ENCODE measurements at regions not wholly inside any gene's neighbourhood (a gene's known extent, or its start where the extent isn't known, plus 50 kb on each side); places are given as distances from the start of the nearest gene placed in this dataset.
"Not testable (repeated sequence)": the region's sequence is repeated elsewhere in the genome, so short reads cannot be mapped to it uniquely, and the experiment has no call there.

DNA sequence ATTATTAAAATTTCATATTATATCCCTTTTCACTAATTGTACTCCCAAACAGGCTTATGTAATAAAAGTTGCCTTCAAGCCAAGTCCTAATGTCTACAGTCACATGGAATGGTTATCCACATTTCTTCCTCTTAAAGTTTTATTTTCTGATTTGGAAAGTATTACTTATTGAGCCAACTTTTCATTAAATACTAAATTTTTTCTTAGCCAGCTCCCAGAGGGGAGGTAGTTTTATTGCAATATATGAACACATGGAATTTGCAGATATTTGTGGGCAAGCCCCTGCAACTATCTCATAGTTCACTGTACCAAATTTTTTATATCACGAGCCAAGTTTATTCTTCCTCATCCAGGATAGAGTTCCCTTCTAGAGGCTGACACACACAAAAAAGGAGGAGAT, 332.8 kb upstream of the PTGER4 start:
- no peak for DNase-seq

DNA sequence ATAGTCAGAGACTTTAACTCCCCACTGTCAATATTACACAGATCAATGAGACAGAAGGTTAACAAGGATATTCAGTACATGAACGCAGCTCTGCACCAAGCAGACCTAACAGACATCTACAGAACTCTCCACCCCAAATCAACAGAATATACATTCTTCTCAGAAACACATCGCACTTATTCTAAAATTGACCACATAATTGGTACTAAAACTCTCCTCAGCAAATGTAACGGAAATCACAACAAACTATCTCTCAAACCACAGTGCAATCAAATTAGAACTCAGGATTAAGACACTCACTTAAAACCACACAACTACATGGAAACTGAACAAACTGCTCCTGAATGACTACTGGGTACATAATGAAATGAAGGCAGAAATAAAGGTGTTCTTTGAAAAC, 341.3 kb upstream of the PTGER4 start:
- not testable (repeated sequence) for DNase-seq

DNA sequence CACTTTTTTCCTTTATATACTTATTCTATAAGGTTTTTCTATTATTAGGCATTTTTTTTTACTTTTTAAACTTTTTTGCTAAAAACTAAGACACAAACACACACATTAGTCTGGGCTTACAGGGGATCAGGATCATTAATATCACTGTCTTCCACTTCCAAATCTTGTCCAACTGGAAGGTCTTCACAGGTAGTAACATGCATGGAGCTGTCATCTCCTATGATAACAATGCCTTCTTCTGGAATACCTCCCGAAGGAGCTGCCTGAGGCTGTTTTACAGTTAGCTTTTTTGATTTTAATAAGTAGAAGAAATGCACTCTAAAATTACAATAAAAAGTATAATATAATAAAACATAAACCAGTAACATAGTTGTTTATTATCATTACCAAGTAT, 345.5 kb upstream of the PTGER4 start:
- no peak for DNase-seq

DNA sequence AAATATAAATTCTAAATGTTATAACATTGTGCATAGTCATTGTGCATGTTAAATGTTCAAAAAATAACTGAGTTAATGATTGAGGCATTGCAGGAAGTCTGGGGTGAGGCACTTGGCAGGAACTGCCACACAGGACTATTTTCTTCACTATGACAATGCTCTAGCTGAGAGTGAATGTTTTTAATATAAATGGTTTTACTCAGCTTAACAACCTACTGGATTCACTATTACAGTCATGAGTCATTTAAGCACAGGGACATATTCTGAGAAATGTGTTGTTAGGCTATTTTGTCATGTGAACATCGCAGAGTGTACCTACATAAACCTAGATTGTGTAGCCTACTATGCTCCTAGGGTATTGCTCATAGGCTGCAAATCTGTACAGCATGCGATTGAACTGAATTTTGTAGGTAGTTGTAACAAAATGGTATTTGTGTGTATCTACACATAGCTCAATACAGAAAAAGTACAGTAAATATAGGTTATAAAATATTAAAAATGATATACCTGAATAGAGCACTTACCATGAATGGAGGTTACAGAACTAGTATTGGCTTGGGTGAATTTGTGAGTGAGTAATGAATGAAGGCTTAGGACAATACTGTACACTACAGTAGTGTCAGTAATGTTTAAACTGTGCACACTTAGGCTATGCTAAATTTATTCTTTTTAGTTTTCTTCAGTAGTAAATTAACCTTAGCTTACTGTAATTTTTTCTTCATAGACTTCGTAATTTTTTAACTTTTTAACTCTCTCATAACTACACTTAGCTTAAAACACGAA, 346.1 kb upstream of the PTGER4 start:
- DNase-seq, result no peak

DNA sequence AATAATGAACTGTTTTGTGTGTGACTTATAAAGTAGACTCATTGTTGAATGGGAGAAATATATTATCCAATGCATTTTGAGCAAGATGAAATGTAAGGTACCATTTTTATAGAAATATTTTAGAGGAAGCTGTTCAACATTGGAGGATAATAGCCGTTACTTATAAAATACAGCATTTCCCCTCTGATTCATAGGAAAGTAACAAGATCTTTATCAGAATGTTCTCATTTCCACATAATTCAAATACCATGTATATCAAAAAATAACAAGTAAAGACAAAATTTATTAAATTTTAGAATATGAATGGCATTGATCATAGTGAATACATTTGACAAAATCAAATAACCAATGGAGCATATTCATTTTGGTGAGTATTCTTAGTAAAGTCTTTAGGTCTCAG, 346.7 kb upstream of the PTGER4 start:
- DNase-seq, result no peak

DNA sequence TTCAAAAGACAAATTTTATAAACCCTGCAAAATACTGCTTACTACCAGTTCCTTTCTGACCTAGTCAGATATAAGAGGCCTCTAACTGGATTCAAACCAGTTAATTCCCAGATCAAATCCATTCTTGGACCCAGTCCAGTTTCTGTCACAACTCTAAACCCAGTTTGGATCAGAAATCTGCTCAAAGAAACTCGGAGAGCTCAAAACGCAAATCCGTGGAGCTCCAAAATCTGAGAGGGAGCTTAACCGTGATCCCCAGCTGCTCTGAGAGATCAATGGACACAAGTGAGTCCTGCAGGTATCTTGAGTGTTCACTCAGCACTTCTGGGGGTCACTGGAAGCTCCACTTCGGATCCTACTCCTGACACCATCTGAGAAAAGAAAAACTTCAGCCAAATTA, 348.1 kb upstream of the PTGER4 start:
- DNase-seq, result no peak

DNA sequence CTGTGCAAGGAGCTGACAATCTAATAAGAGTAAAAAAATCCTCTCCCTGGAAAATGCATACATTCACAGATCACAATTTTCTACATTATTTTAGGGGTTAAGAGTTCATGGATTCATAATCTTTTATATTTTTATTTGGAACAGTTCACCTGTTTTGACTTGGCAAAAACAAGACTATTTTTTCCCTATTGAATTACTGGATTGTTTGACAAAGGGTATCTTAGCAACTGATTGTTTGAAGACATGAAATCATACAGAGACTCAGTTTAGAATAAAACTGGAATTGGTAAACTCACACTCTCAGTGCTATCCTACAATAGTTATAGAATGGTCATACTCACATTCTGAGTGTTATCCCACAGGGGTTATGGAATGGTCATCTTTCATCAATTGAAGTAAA, 358.2 kb upstream of the PTGER4 start:
- no peak for DNase-seq

DNA sequence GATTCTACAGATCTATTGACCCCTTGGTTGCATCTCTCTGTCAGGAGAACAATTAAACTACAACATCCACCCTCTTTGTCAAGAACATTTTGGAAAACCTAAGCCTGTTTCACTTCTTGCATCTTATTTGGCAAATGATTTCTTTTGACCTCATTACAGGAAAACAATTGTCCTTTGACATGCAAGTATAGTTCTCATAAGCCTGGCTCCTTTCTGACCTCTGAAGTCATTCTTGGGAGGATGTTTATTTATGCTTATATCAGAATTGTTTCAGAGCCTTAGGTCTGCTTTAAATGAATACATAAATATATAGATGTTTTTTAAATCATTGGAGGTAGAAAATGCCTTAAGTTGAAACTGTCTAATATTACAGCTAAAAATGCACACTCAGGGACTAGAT, 361.3 kb upstream of the PTGER4 start:
- no peak for DNase-seq

DNA sequence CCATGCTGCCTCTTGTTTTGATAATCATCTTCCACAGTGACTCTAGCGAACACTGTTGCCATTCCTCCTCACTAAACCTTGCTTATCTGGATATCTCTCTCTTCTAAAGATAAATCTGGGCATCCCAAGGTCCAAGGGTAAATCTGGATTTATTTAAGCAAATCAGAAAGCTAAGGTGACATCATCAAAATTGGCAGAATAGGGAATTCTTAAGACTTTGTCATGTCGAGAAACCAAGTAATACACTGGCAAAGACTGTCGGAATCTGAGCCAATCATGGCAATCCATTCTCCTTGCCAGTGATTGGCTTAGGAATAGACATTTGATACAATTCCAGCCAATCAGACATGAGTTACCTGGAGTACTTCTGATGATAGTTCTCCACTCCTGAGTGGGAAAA, 362.7 kb upstream of the PTGER4 start:
- no peak for DNase-seq

DNA sequence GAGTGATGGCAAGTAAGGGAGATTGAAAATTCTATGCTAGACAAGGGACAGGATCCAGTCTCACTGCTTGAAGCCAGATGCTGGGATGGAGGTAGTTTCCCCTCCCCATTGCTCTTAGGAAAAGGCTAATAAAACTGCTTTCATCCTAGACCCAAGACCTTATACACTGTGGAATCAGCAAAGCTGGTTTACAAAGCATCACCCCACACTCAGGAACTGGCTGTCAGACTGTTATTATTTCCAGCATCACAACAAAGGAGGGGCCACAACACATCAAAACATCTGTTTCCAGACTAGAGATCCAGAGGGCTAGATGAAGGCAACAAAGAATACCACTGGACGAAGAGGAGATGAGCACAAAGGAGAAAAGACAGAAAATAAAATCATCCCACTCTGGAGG, 364.6 kb upstream of the PTGER4 start:
- DNase-seq, result no peak

DNA sequence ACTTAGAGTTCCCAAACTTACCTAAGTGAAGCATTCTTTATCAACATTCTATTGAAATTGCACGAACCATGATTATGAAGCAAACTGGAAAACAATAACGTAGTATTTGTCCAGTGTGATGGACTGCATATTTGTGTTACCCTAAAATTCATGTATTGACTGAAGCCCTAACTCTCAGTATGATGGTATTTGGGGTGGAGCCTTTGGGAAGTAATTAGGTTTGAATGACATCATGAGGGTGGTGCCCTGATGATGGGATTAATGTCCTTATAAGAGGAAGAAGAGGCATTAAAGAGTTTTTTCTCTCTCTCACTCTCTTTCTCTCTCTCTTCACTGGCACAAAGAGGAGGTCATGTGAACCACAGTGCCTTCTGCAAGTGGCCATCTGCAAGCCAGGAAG, 365.4 kb upstream of the PTGER4 start:
- no peak for DNase-seq

DNA sequence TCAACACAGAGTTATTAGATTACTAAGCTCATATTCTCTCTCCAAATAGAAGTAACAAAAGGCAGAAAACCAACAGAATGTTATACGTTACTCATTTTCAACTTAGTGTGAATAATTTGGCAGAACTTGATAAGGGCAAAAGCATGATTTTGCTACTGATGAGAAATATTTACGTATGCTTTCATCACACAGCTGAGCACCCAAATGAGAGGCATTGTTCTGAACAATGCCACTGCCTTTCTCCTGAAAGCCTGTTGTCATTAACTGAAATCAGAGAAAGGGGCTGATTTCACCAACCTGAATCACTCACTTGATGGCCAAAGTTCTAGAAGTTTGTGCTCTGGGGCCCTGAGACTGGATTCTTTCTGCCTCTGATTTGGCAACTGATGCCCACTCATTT, 367.5 kb upstream of the PTGER4 start:
- no peak for DNase-seq

DNA sequence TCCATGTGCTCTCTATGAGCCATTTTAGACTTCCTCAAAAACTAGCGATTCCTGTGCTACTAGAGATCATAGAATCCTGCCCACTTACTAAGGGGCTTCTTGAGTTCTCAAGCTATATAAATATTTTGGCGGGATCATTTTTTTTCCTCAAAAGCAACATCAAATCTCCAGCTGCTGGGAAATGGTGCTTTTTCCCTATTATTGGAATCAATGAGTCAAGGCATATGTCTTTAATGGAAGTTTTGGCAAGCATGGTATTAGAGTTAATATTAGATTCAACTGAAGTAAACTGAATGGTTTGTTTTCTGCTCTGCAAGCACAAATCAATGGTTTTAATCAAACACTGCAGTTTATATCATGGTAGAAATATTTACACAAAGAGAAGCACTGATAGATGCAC, 369.9 kb upstream of the PTGER4 start:
- no peak for DNase-seq

DNA sequence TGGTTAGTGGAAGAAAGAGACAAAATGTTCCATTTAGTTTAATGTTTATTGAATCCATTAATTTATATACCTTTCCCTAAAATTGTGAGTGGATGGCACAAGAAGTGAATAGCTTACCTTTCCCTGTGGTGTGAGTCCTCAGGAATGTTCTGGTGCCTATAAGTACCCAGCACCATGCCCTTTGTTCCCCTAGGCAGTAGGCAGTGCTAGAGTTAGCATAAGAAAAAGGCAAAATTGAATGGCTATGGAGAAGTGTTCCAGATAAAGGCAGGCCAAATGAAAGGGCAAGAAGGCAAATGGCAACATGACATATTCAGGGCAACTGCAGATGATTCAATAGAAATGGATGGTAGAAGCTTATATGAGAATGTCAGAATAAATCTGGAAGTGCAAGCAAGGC, 370.8 kb upstream of the PTGER4 start:
- DNase-seq, result no peak

DNA sequence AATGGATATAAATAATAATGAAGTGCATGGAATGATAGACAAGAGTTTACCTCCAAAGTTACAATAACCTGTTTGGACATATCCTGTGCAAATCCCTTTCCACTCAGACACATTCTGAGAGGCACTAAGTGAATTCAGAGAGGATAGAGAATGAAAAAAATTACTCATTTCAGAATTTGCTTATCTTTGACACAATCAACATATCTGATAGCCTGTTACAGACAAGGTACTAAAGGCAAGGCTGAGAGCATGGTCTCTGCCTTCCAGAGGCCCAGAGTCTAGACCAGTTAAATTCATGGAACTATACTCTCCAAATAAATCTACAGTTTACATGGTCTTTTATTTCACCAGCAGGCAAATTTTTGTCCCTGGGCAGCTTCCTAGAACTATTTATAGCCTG, 371.8 kb upstream of the PTGER4 start:
- DNase-seq, result no peak

DNA sequence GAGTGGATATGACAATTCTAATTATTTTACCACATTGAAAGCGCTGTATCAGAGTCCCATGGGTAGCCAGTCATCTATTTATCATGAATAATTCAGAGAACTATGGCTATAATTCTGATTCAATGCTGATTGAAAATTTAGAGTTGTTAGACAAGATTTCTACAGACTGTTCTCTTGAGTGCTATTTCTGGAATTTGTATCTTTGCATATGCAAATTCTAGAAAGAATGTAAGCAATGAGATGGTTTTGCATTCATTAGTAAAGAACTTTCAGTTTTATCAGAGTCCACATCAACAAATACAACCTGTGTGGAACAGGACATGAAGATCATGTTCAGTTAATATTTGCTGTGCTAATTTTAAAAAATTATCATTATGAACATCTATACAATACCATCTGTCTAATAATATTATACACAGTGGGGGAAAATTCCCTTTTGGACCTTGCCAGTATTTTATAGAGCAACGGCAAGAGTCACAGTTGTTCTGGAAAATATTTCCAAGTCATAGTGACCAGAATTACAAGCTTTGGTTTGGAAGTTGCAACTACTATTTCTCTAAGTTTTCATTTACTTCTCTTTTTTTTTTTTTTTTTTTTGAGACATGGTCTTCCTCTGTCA, 372.7 kb upstream of the PTGER4 start:
- no peak for DNase-seq

DNA sequence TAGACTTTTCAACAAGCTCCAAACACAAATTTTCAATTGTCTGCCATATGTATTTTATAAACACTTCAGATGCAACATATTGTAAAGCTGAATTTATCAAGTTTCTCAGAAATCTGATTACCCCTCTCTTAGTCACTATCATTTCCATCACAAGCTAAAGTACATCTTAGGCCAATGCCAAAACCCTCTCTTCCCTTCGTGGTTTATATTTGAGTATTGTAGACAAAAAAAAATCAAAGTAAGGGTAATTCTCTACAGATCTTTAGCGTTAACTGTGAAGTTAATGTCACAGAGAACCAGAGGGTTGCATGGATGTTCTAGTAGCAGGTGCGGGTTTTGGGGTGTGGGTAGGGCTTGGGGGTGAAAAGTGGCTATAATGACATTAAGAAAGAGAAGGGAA, 387.7 kb upstream of the PTGER4 start:
- DNase-seq, result no peak

DNA sequence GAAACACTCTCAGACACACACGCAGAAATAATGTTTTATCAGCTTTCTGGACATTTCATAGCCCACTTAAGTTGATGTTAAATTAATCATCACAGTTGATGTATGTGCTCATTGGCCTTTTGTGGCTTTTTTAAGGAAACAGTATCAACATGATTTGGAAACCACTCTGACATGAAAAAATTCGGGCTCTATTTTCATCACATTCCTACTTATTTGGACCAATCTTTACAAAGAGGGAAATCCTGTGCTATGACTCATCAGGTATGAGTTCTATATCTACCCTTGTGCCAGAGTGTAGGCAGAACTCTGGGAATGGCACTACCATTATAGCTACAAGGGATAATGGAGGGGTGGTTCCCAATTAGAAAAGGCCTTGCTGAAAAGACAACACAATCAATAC, 388.4 kb upstream of the PTGER4 start:
- no peak for DNase-seq

DNA sequence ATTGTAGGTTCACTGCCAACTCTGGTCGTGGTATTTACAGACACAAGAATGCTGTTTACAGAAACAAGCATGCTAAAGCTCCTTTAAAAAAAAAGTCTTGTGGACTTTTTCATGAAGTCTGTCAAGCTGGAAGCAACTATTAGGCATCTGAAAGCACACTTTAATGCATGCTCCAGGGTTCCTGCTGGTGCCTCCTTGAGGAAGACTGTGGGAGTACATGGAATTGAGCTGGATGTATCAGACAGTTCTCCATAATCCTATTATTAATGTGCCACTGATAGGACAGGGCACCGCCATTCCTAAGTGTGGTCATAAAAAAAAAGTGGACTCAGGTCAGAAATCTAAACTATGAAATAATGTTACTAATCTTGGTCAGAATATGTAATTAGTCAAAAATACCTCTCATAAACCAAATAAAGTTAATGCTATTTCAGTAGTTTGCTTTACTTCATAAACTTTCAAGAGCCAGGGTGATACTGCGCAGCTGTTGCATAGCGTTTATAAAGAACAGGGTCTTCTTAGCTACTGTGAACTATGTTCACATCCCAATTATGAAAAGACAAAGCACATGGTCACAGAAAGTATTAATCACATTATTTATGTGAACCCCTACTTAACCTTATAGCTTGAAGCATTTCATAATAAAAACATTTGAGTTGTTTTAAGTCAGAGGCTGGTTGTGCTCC, 390.8 kb upstream of the PTGER4 start:
- DNase-seq, result no peak

DNA sequence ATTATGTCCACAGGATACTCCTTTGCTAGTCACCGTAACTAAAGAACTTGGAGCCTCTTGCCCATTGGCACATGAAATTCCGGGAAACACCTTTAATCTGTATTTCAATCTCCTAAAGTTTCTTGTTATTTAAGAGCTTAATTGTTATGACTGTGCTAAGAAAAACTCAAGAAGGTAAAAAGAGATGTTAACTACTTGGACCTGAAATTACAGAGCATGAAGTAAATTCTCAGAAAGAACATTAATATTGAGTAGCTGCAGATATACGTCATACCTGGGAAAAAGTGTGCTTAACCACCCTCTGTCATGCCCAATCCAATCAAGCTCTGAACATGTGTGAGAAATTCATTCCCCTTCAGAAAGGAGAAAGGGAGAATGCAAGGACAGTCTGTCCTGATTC, 394.9 kb upstream of the PTGER4 start:
- no peak for DNase-seq

DNA sequence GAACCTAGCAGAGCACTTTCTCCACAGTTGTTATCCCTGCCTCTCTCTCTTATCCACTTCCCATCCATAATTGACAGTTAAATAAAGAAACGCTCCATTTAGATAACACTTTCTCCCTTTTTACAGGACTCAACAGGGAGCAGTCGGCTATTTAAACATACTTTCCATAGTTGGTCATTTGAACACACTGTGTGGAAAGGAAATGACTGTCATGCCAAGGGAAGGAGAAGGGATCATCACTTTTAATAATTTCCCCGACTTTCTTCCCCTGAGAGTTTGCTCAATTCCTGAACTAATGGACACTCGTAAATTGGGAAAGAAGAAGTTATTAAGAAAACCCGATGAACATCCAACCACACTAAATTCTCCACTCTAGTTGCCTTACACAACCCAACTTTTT, 400.8 kb upstream of the PTGER4 start:
- no peak for DNase-seq

DNA sequence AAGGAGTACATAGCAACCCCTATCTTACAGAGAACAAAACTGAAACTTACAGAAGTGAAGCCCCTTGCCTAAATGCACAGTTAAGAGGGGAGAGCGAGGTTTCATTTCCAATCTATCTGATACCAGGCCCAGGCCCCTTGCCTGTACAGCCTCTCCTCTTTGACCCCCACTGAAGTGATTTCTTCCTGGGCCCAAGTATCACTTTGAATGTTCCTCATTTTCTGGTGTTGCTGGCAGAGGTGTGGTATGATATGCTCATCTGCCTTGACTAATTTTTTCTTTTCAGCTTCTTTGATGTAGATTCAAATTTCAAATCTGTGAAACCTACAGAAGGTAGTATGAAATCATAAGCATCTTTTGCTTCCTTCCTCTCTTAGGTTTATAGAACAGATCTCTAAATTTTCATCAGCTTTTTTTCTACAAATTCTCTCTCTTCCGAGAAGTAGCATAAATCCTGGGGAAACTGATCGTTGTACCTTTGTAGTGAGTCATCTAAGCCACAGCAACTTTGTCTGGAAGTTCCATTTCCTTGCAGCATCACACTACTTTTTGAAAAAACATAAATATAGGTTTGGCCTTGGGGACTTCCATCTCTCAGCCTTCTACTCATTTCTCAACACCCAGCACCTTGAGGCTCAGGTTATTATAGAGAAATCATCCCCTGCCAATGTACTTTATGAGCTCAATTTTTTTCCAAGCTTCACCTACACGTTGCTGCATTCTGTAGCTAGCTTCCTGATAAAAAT, 402.4 kb upstream of the PTGER4 start:
- DNase-seq, result no peak

DNA sequence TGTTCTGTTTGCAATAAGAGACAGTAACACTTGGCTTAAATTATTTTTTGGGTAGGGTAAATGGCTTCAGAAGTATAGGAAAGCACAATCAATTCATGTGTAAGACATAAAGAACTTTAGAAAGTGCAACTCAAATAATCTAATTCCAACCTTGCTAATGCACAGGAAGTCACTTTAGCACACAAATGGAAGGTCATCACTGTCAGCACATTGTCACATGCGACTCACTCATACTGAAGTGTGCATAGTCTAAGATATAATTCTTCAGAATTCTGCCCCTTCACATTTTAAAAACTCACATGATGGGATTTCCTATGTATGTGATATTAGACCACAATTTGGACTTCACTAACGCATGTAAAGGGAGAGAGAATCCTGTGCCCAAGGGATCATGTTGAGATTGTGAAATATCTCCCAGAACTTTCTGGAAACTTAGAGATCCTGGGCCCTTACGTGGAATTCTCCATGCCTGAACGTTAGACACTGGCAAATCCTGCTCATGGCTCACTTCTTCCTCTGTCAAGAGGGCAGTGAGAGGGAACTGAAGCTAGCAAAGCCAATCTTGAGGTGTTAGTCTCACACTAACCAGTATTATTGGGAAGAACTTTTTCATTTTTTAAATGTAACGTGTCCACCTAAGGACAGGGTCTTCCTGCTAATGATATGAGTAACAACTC, 403.2 kb upstream of the PTGER4 start:
- no peak for DNase-seq
